ENCODE measurements at regions not wholly inside any gene's neighbourhood (a gene's known extent, or its start where the extent isn't known, plus 50 kb on each side); places are given as distances from the start of the nearest gene placed in this dataset.

- Histone ChIP-seq H3K4me2 (ENCODE audit: low read length) (no peak overlapping the region), H3K18ac (ENCODE audit: low read length) (no peak overlapping the region), H3K4ac (ENCODE audit: low read depth, low read length) (no peak overlapping the region), H4K5ac (ENCODE audit: low read length) (no peak overlapping the region), H2BK120ac (ENCODE audit: low read depth, low read length) (no peak overlapping the region), H3K4me1 (ENCODE audit: control insufficient read depth, low read depth, low read length) (no peaks in the 10 kb centered on the region), H3K79me2 (ENCODE audit: control insufficient read depth, insufficient read depth, low read length) (no peaks in the 10 kb centered on the region), H3K79me1 (ENCODE audit: low read length) (no peaks in the 10 kb centered on the region), H3K36me3 (ENCODE audit: control insufficient read depth, insufficient read depth, low read length) (no peaks in the 10 kb centered on the region), H3K56ac (ENCODE audit: low read length) (no peak overlapping the region), H2BK15ac (replicated peaks; ENCODE audit: low read depth) (no peak overlapping the region), H3K23ac (ENCODE audit: low read length) (no peak overlapping the region), H3K27ac (ENCODE audit: low read depth, low read length) (no peak overlapping the region), H2AK5ac (ENCODE audit: low read length) (no peak overlapping the region), H4K8ac (ENCODE audit: low read depth, low read length) (no peak overlapping the region), H3K4me3 (ENCODE audit: low read length) (no peak overlapping the region), H2BK5ac (ENCODE audit: low read length) (no peak overlapping the region), H3K27me3 (ENCODE audit: insufficient read depth, low read length, poor library complexity) (no peaks in the 10 kb centered on the region), H3K9ac (ENCODE audit: low read length) (no peak overlapping the region)
- WGBS (ENCODE audit: extremely low coverage, insufficient coverage, low lambda C conversion rate) = no CpG with 5 or more reads among the region's 4 CpGs
- DNase-seq = no peak
Observed at GRCh38 chr5:106566031-106566430, 1104.7 kb downstream of the EFNA5 start.

- no peak overlapping the region for H3K4me3 ChIP-seq (ENCODE audit: low read length)
- H2AK5ac ChIP-seq (ENCODE audit: low read length) = no peak overlapping the region
- H3K9ac ChIP-seq (ENCODE audit: low read length) = no peak overlapping the region
- H3K27ac ChIP-seq (ENCODE audit: low read depth, low read length) = no peak overlapping the region
- H3K4me1 ChIP-seq (ENCODE audit: control insufficient read depth, low read depth, low read length) = no peaks in the 10 kb centered on the region
- no peak for DNase-seq
- H4K5ac ChIP-seq (ENCODE audit: low read length) = no peak overlapping the region
- no peak overlapping the region for H3K23ac ChIP-seq (ENCODE audit: low read length)
- H3K36me3 ChIP-seq (ENCODE audit: control insufficient read depth, insufficient read depth, low read length) = no peaks in the 10 kb centered on the region
- H2BK120ac ChIP-seq (ENCODE audit: low read depth, low read length) = no peak overlapping the region
- WGBS (ENCODE audit: extremely low coverage, insufficient coverage, low lambda C conversion rate) = no CpG with 5 or more reads among the region's 2 CpGs
- H3K4me2 ChIP-seq (ENCODE audit: low read length) = no peak overlapping the region
- H3K56ac ChIP-seq (ENCODE audit: low read length) = no peak overlapping the region
- no peak overlapping the region for H2BK15ac ChIP-seq (replicated peaks; ENCODE audit: low read depth)
- H3K79me1 ChIP-seq (ENCODE audit: low read length) = no peaks in the 10 kb centered on the region
- H3K4ac ChIP-seq (ENCODE audit: low read depth, low read length) = no peak overlapping the region
- no peak overlapping the region for H4K8ac ChIP-seq (ENCODE audit: low read depth, low read length)
- H2BK5ac ChIP-seq (ENCODE audit: low read length) = no peak overlapping the region
- H3K27me3 ChIP-seq (ENCODE audit: insufficient read depth, low read length, poor library complexity) = no peaks in the 10 kb centered on the region
- no peak overlapping the region for H3K18ac ChIP-seq (ENCODE audit: low read length)
- H3K79me2 ChIP-seq (ENCODE audit: control insufficient read depth, insufficient read depth, low read length) = no peaks in the 10 kb centered on the region
Observed at GRCh38 chr5:106545325-106545724, 1125.4 kb downstream of the EFNA5 start.

- Histone ChIP-seq H3K9ac (ENCODE audit: low read length) (no peak overlapping the region), H3K79me1 (ENCODE audit: low read length) (no peaks in the 10 kb centered on the region), H3K79me2 (ENCODE audit: control insufficient read depth, insufficient read depth, low read length) (no peaks in the 10 kb centered on the region), H4K5ac (ENCODE audit: low read length) (no peak overlapping the region), H3K18ac (ENCODE audit: low read length) (no peak overlapping the region), H3K4me1 (ENCODE audit: control insufficient read depth, low read depth, low read length) (no peaks in the 10 kb centered on the region), H3K4me2 (ENCODE audit: low read length) (no peak overlapping the region), H2BK5ac (ENCODE audit: low read length) (no peak overlapping the region), H3K27ac (ENCODE audit: low read depth, low read length) (no peak overlapping the region), H4K8ac (ENCODE audit: low read depth, low read length) (no peak overlapping the region), H2AK5ac (ENCODE audit: low read length) (no peak overlapping the region), H3K23ac (ENCODE audit: low read length) (no peak overlapping the region), H2BK15ac (replicated peaks; ENCODE audit: low read depth) (no peak overlapping the region), H3K4ac (ENCODE audit: low read depth, low read length) (no peak overlapping the region), H3K4me3 (ENCODE audit: low read length) (no peak overlapping the region), H3K56ac (ENCODE audit: low read length) (no peak overlapping the region), H2BK120ac (ENCODE audit: low read depth, low read length) (no peak overlapping the region), H3K27me3 (ENCODE audit: insufficient read depth, low read length, poor library complexity) (no peaks in the 10 kb centered on the region), H3K36me3 (ENCODE audit: control insufficient read depth, insufficient read depth, low read length) (no peaks in the 10 kb centered on the region)
- no peak for DNase-seq
- no CpG with 5 or more reads among the region's 1 CpG for WGBS (ENCODE audit: extremely low coverage, insufficient coverage, low lambda C conversion rate)
Observed at GRCh38 chr5:106543330-106543729, 1127.4 kb downstream of the EFNA5 start.

- H4K5ac ChIP-seq (ENCODE audit: low read length) = no peak overlapping the region
- no peak overlapping the region for H3K4me2 ChIP-seq (ENCODE audit: low read length)
- no peaks in the 10 kb centered on the region for H3K79me1 ChIP-seq (ENCODE audit: low read length)
- no peaks in the 10 kb centered on the region for H3K27me3 ChIP-seq (ENCODE audit: insufficient read depth, low read length, poor library complexity)
- H3K23ac ChIP-seq (ENCODE audit: low read length) = no peak overlapping the region
- H4K8ac ChIP-seq (ENCODE audit: low read depth, low read length) = no peak overlapping the region
- DNase-seq = no peak
- H2BK120ac ChIP-seq (ENCODE audit: low read depth, low read length) = no peak overlapping the region
- H3K4me3 ChIP-seq (ENCODE audit: low read length) = no peak overlapping the region
- H3K9ac ChIP-seq (ENCODE audit: low read length) = no peak overlapping the region
- no peaks in the 10 kb centered on the region for H3K79me2 ChIP-seq (ENCODE audit: control insufficient read depth, insufficient read depth, low read length)
- no peak overlapping the region for H3K27ac ChIP-seq (ENCODE audit: low read depth, low read length)
- no peak overlapping the region for H2BK15ac ChIP-seq (replicated peaks; ENCODE audit: low read depth)
- no peak overlapping the region for H3K4ac ChIP-seq (ENCODE audit: low read depth, low read length)
- H3K18ac ChIP-seq (ENCODE audit: low read length) = no peak overlapping the region
- H3K56ac ChIP-seq (ENCODE audit: low read length) = no peak overlapping the region
- H2AK5ac ChIP-seq (ENCODE audit: low read length) = no peak overlapping the region
- no peaks in the 10 kb centered on the region for H3K36me3 ChIP-seq (ENCODE audit: control insufficient read depth, insufficient read depth, low read length)
- H3K4me1 ChIP-seq (ENCODE audit: control insufficient read depth, low read depth, low read length) = no peaks in the 10 kb centered on the region
- H2BK5ac ChIP-seq (ENCODE audit: low read length) = no peak overlapping the region
Observed at GRCh38 chr5:106530150-106530549, 1140.6 kb downstream of the EFNA5 start.

DNA sequence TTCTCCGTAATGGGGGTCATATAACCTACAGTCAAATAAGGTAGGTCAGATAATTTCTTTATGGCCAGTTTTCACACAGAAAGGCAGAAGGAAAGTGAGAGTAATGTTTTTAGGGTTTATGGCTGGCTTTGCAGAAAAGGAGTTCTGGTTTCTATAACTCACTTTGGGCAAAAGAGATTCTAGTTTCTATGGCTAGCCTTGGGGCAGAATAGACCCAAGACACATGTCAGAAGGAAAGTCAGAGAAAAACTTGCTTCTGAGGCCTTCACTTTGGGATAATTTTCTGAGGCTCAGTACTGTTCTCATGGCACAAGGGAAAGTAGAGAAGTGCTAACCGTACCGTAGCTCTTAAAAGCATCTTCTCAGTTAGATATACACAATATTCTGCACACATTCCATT lies 1145.3 kb downstream of the EFNA5 start:
- Histone ChIP-seq H3K27ac (ENCODE audit: low read depth, low read length) (no peak overlapping the region), H2BK15ac (replicated peaks; ENCODE audit: low read depth) (no peak overlapping the region), H3K4me3 (ENCODE audit: low read length) (no peak overlapping the region), H3K79me2 (ENCODE audit: control insufficient read depth, insufficient read depth, low read length) (no peaks in the 10 kb centered on the region), H2BK120ac (ENCODE audit: low read depth, low read length) (no peak overlapping the region), H3K18ac (ENCODE audit: low read length) (no peak overlapping the region), H3K79me1 (ENCODE audit: low read length) (no peaks in the 10 kb centered on the region), H3K36me3 (ENCODE audit: control insufficient read depth, insufficient read depth, low read length) (no peaks in the 10 kb centered on the region), H2AK5ac (ENCODE audit: low read length) (no peak overlapping the region), H2BK5ac (ENCODE audit: low read length) (no peak overlapping the region), H3K4me2 (ENCODE audit: low read length) (no peak overlapping the region), H4K8ac (ENCODE audit: low read depth, low read length) (no peak overlapping the region), H3K23ac (ENCODE audit: low read length) (no peak overlapping the region), H3K4me1 (ENCODE audit: control insufficient read depth, low read depth, low read length) (no peaks in the 10 kb centered on the region), H3K56ac (ENCODE audit: low read length) (no peak overlapping the region), H3K4ac (ENCODE audit: low read depth, low read length) (no peak overlapping the region), H3K9ac (ENCODE audit: low read length) (no peak overlapping the region), H4K5ac (ENCODE audit: low read length) (no peak overlapping the region), H3K27me3 (ENCODE audit: insufficient read depth, low read length, poor library complexity) (no peaks in the 10 kb centered on the region)
- no CpG with 5 or more reads among the region's 3 CpGs for WGBS (ENCODE audit: extremely low coverage, insufficient coverage, low lambda C conversion rate)
- no peak for DNase-seq

DNA sequence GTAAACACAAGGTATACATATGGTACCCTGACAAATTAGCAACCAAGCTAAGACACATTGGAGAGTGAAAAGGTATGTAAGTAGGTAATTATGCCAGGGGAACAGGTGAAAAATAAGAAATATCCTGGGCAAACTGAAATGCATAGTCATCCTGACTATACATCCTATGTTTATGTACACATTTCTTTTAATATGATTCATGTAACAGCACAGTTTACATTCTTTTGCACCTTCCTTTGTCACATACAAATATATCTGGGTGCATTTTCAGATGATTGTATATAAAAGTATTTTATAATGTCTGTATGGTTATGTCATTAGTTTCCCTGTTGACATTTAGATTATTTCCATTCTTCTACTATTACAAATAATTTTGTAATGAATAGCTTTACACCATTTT lies 1146.9 kb downstream of the EFNA5 start:
- Histone ChIP-seq H3K18ac (ENCODE audit: low read length) (no peak overlapping the region), H3K79me2 (ENCODE audit: control insufficient read depth, insufficient read depth, low read length) (no peaks in the 10 kb centered on the region), H3K9ac (ENCODE audit: low read length) (no peak overlapping the region), H2BK15ac (replicated peaks; ENCODE audit: low read depth) (no peak overlapping the region), H3K4ac (ENCODE audit: low read depth, low read length) (no peak overlapping the region), H2BK120ac (ENCODE audit: low read depth, low read length) (no peak overlapping the region), H3K36me3 (ENCODE audit: control insufficient read depth, insufficient read depth, low read length) (no peaks in the 10 kb centered on the region), H3K79me1 (ENCODE audit: low read length) (no peaks in the 10 kb centered on the region), H3K56ac (ENCODE audit: low read length) (no peak overlapping the region), H2AK5ac (ENCODE audit: low read length) (no peak overlapping the region), H3K23ac (ENCODE audit: low read length) (no peak overlapping the region), H3K27ac (ENCODE audit: low read depth, low read length) (no peak overlapping the region), H3K4me1 (ENCODE audit: control insufficient read depth, low read depth, low read length) (no peaks in the 10 kb centered on the region), H3K4me3 (ENCODE audit: low read length) (no peak overlapping the region), H4K8ac (ENCODE audit: low read depth, low read length) (no peak overlapping the region), H3K27me3 (ENCODE audit: insufficient read depth, low read length, poor library complexity) (no peaks in the 10 kb centered on the region), H4K5ac (ENCODE audit: low read length) (no peak overlapping the region), H2BK5ac (ENCODE audit: low read length) (no peak overlapping the region), H3K4me2 (ENCODE audit: low read length) (no peak overlapping the region)
- no peak for DNase-seq
